ENCODE measurements at regions not wholly inside any gene's neighbourhood (a gene's known extent, or its start where the extent isn't known, plus 50 kb on each side); places are given as distances from the start of the nearest gene placed in this dataset.
"Not testable (repeated sequence)": the region's sequence is repeated elsewhere in the genome, so short reads cannot be mapped to it uniquely, and the experiment has no call there.

- H3K4me3 ChIP-seq, result no peak overlapping the region
- no peak overlapping the region for H3K27ac ChIP-seq
- no peaks in the 10 kb centered on the region for H3K4me1 ChIP-seq
- TF ChIP-seq POLR2A (IDR thresholded peaks at IDR 0.05) (no peak), CTCF (IDR thresholded peaks at IDR 0.05) (no peak)
- peaks cover 0 to 37% of the 10 kb centered on the region in 2 donors for H3K27me3 ChIP-seq
- H3K9me3 ChIP-seq, result no peaks in the 10 kb centered on the region
- H3K36me3 ChIP-seq, result no peaks in the 10 kb centered on the region
- DNase-seq, result no peak
Observed at GRCh38 chr6:28816909-28817807, 106.6 kb downstream of the TRIM27 start.

DNA sequence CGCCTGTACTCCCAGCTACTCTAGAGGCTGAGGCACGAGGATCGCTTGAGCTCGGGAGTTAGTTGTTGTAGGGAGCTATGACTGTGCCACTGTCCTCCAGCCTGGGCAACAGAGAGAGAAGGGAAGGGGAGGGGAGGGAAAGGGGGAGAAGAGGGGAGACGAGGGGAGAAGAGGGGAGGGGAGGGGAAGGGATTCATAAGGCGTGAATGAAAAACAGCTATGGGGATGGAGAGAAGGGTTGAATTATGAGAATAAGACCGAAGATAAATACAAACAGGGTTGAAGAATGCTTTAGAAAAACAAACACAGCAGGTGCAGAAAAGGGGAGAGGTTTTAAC lies 106.0 kb downstream of the TRIM27 start:
- H3K27ac ChIP-seq, result no peak overlapping the region
- TF ChIP-seq CTCF (IDR thresholded peaks at IDR 0.05) (no peak), POLR2A (IDR thresholded peaks at IDR 0.05) (no peak)
- no peaks in the 10 kb centered on the region for H3K36me3 ChIP-seq
- no peak for DNase-seq
- H3K27me3 ChIP-seq, result peaks cover 0 to 35% of the 10 kb centered on the region in 2 donors
- no peak overlapping the region for H3K4me3 ChIP-seq
- H3K4me1 ChIP-seq, result no peaks in the 10 kb centered on the region
- H3K9me3 ChIP-seq, result no peaks in the 10 kb centered on the region

DNA sequence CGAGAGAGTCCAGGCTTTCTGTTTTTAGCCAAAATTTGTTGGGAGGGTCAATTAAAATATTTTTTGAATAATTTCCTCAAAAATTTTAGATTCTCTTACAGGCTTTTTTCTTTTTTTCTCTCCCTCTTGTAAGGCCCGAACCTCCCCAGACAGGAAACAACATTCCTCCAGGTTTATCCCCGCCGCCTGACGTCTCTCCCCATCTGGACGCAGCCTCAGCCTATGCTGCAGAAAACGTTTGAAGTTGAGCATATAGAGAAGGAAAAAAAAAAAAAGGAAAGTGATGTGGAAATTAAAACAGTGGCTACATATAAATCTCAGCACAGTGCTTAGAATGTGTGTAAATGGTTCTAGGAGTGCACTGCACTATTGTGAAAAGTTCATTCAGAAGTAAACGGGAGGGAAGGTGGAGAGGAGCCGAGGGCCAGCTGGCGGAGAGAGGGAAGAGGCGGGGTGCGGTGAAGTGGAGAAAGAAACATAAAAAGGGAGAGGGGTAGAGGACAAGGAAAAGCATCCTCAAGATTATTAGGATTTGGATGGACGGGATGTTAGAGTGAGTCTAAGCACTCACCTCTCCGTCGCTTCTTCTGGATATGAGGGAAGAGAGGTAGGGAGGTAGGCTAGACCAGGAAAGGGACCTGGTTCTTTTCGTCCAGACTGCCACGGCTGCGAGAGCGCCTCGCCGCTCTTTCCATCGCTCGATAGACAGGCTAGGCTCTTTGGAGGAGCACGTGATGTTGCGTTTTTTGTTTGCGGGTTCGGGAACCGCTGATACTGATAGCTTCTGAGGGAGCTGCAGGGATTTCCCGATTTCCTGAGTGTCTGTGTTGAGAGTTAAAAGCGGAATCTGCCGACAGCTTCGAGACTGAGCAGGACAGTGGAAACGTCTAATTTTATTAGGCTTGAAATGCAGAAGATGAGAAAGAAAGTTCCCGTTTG lies 98.7 kb downstream of the TRIM27 start:
- Histone ChIP-seq H3K4me3 (no peak overlapping the region), H3K27ac (no peak overlapping the region), H3K9me3 (no peaks in the 10 kb centered on the region), H3K36me3 (no peaks in the 10 kb centered on the region), H3K27me3 (peaks cover 0 to 28% of the 10 kb centered on the region in 2 donors), H3K4me1 (no peaks in the 10 kb centered on the region)
- no peak for TF ChIP-seq POLR2A (IDR thresholded peaks at IDR 0.05)
- no peak for TF ChIP-seq CTCF (IDR thresholded peaks at IDR 0.05)
- DNase-seq, result no peak

GRCh38 chr6:28825732-28826293 lies 98.0 kb downstream of the TRIM27 start:
- no peaks in the 10 kb centered on the region for H3K36me3 ChIP-seq
- no peak overlapping the region for H3K4me3 ChIP-seq
- no peak overlapping the region for H3K27ac ChIP-seq
- no peak for TF ChIP-seq CTCF (IDR thresholded peaks at IDR 0.05)
- no peak for TF ChIP-seq POLR2A (IDR thresholded peaks at IDR 0.05)
- peaks cover 0 to 28% of the 10 kb centered on the region in 2 donors for H3K27me3 ChIP-seq
- H3K9me3 ChIP-seq, result no peaks in the 10 kb centered on the region
- no peak for DNase-seq
- H3K4me1 ChIP-seq, result no peaks in the 10 kb centered on the region

GRCh38 chr6:28831683-28832082 lies 92.1 kb downstream of the TRIM27 start:
- not testable (repeated sequence) for DNase-seq, H3K9me3 ChIP-seq, H3K27ac ChIP-seq, H3K27me3 ChIP-seq, H3K4me3 ChIP-seq, H3K36me3 ChIP-seq, H3K4me1 ChIP-seq

- peaks cover 0 to 13% (median 0%) of the 10 kb centered on the region in 4 donors for H3K4me1 ChIP-seq
- H3K9me3 ChIP-seq, H3K27me3 ChIP-seq, H3K27ac ChIP-seq, H3K4me3 ChIP-seq, H3K36me3 ChIP-seq, DNase-seq: not testable (repeated sequence)
Observed at GRCh38 chr6:28836703-28837102, 87.1 kb downstream of the TRIM27 start.
